GM23338 (cell line): ENCODE measurements at regions not wholly inside any gene's neighbourhood (a gene's known extent, or its start where the extent isn't known, plus 50 kb on each side); places are given as distances from the start of the nearest gene placed in this dataset.

Experiments
- ATAC-seq: fragments of 200-7000 bp; cut with Tn5 transposase; 3 replicates; pipeline ENCODE4 v1.9.1; 2020
- DNase-seq: peaks from one replicate; pipeline ENCODE4 v3.0.0-alpha.2; 2015; ENCODE audit warnings: low spot score
- H2AFZ ChIP-seq: fragments of 200-600 bp; sonication (generic); 2 replicates; pipeline ENCODE4 v1.8.0; 2016; ENCODE audit warnings: antibody characterized with exemption, mild to moderate bottlenecking, moderate library complexity
- H3F3A ChIP-seq: fragments of 200-600 bp; sonication (generic); replicated peaks from 2 replicates; pipeline ENCODE4 v1.8.0; 2017; ENCODE audit warnings: antibody characterized with exemption, mixed run types, low read depth
- H3K27ac ChIP-seq: fragments of 200-600 bp; sonication (generic); 2 replicates; pipeline ENCODE4 v1.6.1; 2016; ENCODE audit warnings: low read depth
- H3K27me3 ChIP-seq: fragments of 200-600 bp; sonication (generic); 2 replicates; pipeline ENCODE4 v1.8.0; 2016; ENCODE audit warnings: mild to moderate bottlenecking, mixed run types, moderate library complexity; ENCODE audit not compliant: insufficient read depth
- H3K36me3 ChIP-seq: fragments of 200-600 bp; sonication (generic); 2 replicates; pipeline ENCODE4 v1.8.0; 2016; ENCODE audit warnings: mild to moderate bottlenecking; ENCODE audit not compliant: insufficient read depth
- H3K4me1 ChIP-seq: fragments of 200-600 bp; sonication (generic); 2 replicates; pipeline ENCODE4 v1.8.0; 2016; ENCODE audit warnings: mild to moderate bottlenecking, moderate library complexity; ENCODE audit not compliant: insufficient read depth
- H3K4me2 ChIP-seq: fragments of 200-600 bp; sonication (generic); 2 replicates; pipeline ENCODE4 v1.7.1; 2017; ENCODE audit warnings: mixed run types
- H3K4me3 ChIP-seq: fragments of 200-600 bp; sonication (generic); 2 replicates; pipeline ENCODE4 v1.6.1; 2016; ENCODE audit warnings: mixed run types
- H3K79me2 ChIP-seq: fragments of 200-600 bp; sonication (generic); replicated peaks from 2 replicates; pipeline ENCODE4 v1.8.0; 2017; ENCODE audit warnings: mild to moderate bottlenecking; ENCODE audit not compliant: insufficient read depth
- H3K9me2 ChIP-seq: fragments of 200-600 bp; sonication (generic); 2 replicates; pipeline ENCODE4 v1.8.0; 2017; ENCODE audit not compliant: insufficient read depth
- H4K20me1 ChIP-seq: fragments of 200-600 bp; sonication (generic); replicated peaks from 2 replicates; pipeline ENCODE4 v1.8.0; 2017; ENCODE audit warnings: mild to moderate bottlenecking; ENCODE audit not compliant: insufficient read depth
- H3K27ac Mint-ChIP-seq: 2 replicates; pipeline ENCODE4 v1.8.0; 2020; ENCODE audit warnings: inconsistent platforms, mild to moderate bottlenecking, moderate library complexity, mixed read lengths
- H3K27me3 Mint-ChIP-seq: 3 replicates; pipeline ENCODE4 v1.8.0; 2022; ENCODE audit warnings: low read depth, mild to moderate bottlenecking, moderate library complexity, mixed read lengths, inconsistent platforms; ENCODE audit not compliant: insufficient read depth, poor library complexity
- H3K36me3 Mint-ChIP-seq: 3 replicates; pipeline ENCODE4 v1.8.0; 2021; ENCODE audit warnings: low read depth, mild to moderate bottlenecking, inconsistent platforms, moderate library complexity, mixed read lengths
- H3K4me1 Mint-ChIP-seq: 3 replicates; pipeline ENCODE4 v1.8.0; 2020; ENCODE audit warnings: mild to moderate bottlenecking, inconsistent platforms, mixed read lengths
- H3K4me3 Mint-ChIP-seq: 3 replicates; pipeline ENCODE4 v1.8.0; 2021; ENCODE audit warnings: moderate library complexity, mild to moderate bottlenecking, inconsistent platforms, mixed read lengths
- H3K9me3 Mint-ChIP-seq: 3 replicates; pipeline ENCODE4 v1.8.0; 2020; ENCODE audit warnings: moderate library complexity, mild to moderate bottlenecking, inconsistent platforms, mixed read lengths
- CREB1 ChIP-seq: fragments of 250-450 bp; sonication (Bioruptor Pico); IDR thresholded peaks from 2 replicates; pipeline ENCODE4 v1.5.0; 2020; ENCODE audit warnings: low read depth, mild to moderate bottlenecking, moderate library complexity
- EZH2 ChIP-seq: fragments of 200-600 bp; sonication (generic); IDR thresholded peaks from one replicate; pipeline ENCODE4 v1.8.0; 2017; ENCODE audit warnings: antibody characterized with exemption, mild to moderate bottlenecking, low read depth; ENCODE audit not compliant: unreplicated experiment
- NANOG ChIP-seq: IDR thresholded peaks from 2 replicates; pipeline ENCODE4 v1.6.1; 2016; ENCODE audit warnings: antibody characterized with exemption, borderline replicate concordance
- STAT1 ChIP-seq: IDR thresholded peaks from one replicate; pipeline ENCODE4 v1.6.1; 2016; ENCODE audit warnings: antibody characterized with exemption; ENCODE audit not compliant: unreplicated experiment
- ZNF114 ChIP-seq: fragments of 250-450 bp; sonication (Bioruptor Pico); IDR thresholded peaks from 2 replicates; pipeline ENCODE4 v1.5.0; 2020; ENCODE audit warnings: mild to moderate bottlenecking, moderate library complexity
- TF ChIP-seq, protein P1 (sequence below): IDR thresholded peaks from 2 replicates; pipeline ENCODE4 v1.6.1; 2016; ENCODE audit warnings: antibody characterized with exemption
- TF ChIP-seq, protein P2 (sequence below): fragments of 250-450 bp; sonication (Bioruptor Pico); IDR thresholded peaks from 2 replicates; pipeline ENCODE4 v1.5.0; 2020; ENCODE audit warnings: mild to moderate bottlenecking, moderate library complexity
- TF ChIP-seq, protein P3 (sequence below): IDR thresholded peaks from one replicate; pipeline ENCODE4 v1.6.1; 2018; ENCODE audit warnings: antibody characterized with exemption; ENCODE audit not compliant: unreplicated experiment

DNA sequence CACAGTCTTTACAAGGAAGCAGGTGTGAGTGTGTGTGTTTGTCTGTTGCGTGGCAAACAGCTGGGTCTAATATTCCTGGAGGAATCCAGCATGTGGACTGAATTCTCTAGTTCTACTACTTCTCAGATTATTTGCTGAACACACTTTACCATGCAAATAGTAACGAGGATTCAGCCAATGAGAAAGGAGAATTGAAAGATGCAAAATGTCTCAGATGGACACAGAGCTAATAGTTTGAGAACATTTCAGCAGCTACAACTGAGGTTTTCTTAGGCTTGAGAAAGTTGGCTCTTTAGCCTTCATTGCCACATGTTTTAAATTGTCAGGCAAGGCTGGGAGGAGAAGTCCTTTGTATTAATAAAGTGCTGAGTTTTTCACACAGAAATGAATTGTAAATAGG lies 568.0 kb upstream of the MDFIC2 start:
- Histone ChIP-seq H3K79me2 (no peaks in the 10 kb centered on the region), H3F3A (no peaks in the 10 kb centered on the region), H4K20me1 (no peaks in the 10 kb centered on the region), H3K27me3 (no peaks in the 10 kb centered on the region), H2AFZ (no peak overlapping the region), H3K4me1 (no peaks in the 10 kb centered on the region), H3K36me3 (no peaks in the 10 kb centered on the region), H3K9me2 (peaks cover 21% of the 10 kb centered on the region; the same call in 1 of the 2 replicates), H3K4me2 (no peak overlapping the region), H3K27ac (no peak overlapping the region), H3K4me3 (no peak overlapping the region)
- Mint-ChIP-seq H3K27ac (no peak overlapping the region), H3K36me3 (no peaks in the 10 kb centered on the region), H3K9me3 (peaks cover 10% of the 10 kb centered on the region; the same call in 2 of the 3 replicates), H3K4me3 (no peak overlapping the region), H3K4me1 (no peaks in the 10 kb centered on the region), H3K27me3 (peaks cover 3% of the 10 kb centered on the region)
- ATAC-seq (no peak), DNase-seq (no peak)
- TF ChIP-seq, protein P1, sequence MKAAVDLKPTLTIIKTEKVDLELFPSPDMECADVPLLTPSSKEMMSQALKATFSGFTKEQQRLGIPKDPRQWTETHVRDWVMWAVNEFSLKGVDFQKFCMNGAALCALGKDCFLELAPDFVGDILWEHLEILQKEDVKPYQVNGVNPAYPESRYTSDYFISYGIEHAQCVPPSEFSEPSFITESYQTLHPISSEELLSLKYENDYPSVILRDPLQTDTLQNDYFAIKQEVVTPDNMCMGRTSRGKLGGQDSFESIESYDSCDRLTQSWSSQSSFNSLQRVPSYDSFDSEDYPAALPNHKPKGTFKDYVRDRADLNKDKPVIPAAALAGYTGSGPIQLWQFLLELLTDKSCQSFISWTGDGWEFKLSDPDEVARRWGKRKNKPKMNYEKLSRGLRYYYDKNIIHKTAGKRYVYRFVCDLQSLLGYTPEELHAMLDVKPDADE, result no peak
- TF ChIP-seq STAT1 (no peak), EZH2 (no peak), CREB1 (CRISPR knock-in tag) (no peak), NANOG (no peak), ZNF114 (CRISPR knock-in tag) (no peak)
- TF ChIP-seq, protein P2, sequence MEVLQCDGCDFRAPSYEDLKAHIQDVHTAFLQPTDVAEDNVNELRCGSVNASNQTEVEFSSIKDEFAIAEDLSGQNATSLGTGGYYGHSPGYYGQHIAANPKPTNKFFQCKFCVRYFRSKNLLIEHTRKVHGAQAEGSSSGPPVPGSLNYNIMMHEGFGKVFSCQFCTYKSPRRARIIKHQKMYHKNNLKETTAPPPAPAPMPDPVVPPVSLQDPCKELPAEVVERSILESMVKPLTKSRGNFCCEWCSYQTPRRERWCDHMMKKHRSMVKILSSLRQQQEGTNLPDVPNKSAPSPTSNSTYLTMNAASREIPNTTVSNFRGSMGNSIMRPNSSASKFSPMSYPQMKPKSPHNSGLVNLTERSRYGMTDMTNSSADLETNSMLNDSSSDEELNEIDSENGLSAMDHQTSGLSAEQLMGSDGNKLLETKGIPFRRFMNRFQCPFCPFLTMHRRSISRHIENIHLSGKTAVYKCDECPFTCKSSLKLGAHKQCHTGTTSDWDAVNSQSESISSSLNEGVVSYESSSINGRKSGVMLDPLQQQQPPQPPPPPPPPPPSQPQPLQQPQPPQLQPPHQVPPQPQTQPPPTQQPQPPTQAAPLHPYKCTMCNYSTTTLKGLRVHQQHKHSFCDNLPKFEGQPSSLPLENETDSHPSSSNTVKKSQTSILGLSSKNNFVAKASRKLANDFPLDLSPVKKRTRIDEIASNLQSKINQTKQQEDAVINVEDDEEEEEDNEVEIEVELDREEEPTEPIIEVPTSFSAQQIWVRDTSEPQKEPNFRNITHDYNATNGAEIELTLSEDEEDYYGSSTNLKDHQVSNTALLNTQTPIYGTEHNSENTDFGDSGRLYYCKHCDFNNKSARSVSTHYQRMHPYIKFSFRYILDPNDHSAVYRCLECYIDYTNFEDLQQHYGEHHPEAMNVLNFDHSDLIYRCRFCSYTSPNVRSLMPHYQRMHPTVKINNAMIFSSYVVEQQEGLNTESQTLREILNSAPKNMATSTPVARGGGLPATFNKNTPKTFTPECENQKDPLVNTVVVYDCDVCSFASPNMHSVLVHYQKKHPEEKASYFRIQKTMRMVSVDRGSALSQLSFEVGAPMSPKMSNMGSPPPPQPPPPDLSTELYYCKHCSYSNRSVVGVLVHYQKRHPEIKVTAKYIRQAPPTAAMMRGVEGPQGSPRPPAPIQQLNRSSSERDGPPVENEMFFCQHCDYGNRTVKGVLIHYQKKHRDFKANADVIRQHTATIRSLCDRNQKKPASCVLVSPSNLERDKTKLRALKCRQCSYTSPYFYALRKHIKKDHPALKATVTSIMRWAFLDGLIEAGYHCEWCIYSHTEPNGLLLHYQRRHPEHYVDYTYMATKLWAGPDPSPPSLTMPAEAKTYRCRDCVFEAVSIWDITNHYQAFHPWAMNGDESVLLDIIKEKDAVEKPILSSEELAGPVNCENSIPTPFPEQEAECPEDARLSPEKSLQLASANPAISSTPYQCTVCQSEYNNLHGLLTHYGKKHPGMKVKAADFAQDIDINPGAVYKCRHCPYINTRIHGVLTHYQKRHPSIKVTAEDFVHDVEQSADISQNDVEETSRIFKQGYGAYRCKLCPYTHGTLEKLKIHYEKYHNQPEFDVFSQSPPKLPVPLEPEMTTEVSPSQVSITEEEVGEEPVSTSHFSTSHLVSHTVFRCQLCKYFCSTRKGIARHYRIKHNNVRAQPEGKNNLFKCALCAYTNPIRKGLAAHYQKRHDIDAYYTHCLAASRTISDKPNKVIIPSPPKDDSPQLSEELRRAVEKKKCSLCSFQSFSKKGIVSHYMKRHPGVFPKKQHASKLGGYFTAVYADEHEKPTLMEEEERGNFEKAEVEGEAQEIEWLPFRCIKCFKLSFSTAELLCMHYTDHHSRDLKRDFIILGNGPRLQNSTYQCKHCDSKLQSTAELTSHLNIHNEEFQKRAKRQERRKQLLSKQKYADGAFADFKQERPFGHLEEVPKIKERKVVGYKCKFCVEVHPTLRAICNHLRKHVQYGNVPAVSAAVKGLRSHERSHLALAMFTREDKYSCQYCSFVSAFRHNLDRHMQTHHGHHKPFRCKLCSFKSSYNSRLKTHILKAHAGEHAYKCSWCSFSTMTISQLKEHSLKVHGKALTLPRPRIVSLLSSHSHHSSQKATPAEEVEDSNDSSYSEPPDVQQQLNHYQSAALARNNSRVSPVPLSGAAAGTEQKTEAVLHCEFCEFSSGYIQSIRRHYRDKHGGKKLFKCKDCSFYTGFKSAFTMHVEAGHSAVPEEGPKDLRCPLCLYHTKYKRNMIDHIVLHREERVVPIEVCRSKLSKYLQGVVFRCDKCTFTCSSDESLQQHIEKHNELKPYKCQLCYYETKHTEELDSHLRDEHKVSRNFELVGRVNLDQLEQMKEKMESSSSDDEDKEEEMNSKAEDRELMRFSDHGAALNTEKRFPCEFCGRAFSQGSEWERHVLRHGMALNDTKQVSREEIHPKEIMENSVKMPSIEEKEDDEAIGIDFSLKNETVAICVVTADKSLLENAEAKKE (CRISPR knock-in tag), result no peak
- TF ChIP-seq, protein P3, sequence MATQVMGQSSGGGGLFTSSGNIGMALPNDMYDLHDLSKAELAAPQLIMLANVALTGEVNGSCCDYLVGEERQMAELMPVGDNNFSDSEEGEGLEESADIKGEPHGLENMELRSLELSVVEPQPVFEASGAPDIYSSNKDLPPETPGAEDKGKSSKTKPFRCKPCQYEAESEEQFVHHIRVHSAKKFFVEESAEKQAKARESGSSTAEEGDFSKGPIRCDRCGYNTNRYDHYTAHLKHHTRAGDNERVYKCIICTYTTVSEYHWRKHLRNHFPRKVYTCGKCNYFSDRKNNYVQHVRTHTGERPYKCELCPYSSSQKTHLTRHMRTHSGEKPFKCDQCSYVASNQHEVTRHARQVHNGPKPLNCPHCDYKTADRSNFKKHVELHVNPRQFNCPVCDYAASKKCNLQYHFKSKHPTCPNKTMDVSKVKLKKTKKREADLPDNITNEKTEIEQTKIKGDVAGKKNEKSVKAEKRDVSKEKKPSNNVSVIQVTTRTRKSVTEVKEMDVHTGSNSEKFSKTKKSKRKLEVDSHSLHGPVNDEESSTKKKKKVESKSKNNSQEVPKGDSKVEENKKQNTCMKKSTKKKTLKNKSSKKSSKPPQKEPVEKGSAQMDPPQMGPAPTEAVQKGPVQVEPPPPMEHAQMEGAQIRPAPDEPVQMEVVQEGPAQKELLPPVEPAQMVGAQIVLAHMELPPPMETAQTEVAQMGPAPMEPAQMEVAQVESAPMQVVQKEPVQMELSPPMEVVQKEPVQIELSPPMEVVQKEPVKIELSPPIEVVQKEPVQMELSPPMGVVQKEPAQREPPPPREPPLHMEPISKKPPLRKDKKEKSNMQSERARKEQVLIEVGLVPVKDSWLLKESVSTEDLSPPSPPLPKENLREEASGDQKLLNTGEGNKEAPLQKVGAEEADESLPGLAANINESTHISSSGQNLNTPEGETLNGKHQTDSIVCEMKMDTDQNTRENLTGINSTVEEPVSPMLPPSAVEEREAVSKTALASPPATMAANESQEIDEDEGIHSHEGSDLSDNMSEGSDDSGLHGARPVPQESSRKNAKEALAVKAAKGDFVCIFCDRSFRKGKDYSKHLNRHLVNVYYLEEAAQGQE, result no peak
